Activated naive CD8-positive, alpha-beta T cell treated with anti-CD3 and anti-CD28 coated beads, Interleukin-2, amount 50 U/mL, for 24 hours (primary cell): ENCODE measurements at regions not wholly inside any gene's neighbourhood (a gene's known extent, or its start where the extent isn't known, plus 50 kb on each side); places are given as distances from the start of the nearest gene placed in this dataset.

Source experiments
- ATAC-seq: fragments of 150-1000 bp; cut with Tn5 transposase; one replicate; pipeline ENCODE4 v1.10.0; 2021
- DNase-seq: peaks from one replicate; pipeline ENCODE4 v3.0.0; 2021
- H3K27ac Mint-ChIP-seq: one replicate; pipeline ENCODE4 v1.8.0; 2021; ENCODE audit warnings: mild to moderate bottlenecking, mixed read lengths
- H3K27me3 Mint-ChIP-seq: one replicate; pipeline ENCODE4 v1.8.0; 2021; ENCODE audit warnings: mixed read lengths
- H3K36me3 Mint-ChIP-seq: one replicate; pipeline ENCODE4 v1.8.0; 2021; ENCODE audit warnings: low read depth, mixed read lengths
- H3K4me1 Mint-ChIP-seq: one replicate; pipeline ENCODE4 v1.8.0; 2021; ENCODE audit warnings: mixed read lengths
- H3K4me3 Mint-ChIP-seq: one replicate; pipeline ENCODE4 v1.8.0; 2021; ENCODE audit warnings: mild to moderate bottlenecking, moderate library complexity, mixed read lengths
- H3K9me3 Mint-ChIP-seq: one replicate; pipeline ENCODE4 v1.8.0; 2021; ENCODE audit warnings: mixed read lengths

- no peaks in the 10 kb centered on the region for H3K27me3 Mint-ChIP-seq
- DNase-seq (no peak), ATAC-seq (no peak)
- H3K4me1 Mint-ChIP-seq: no peaks in the 10 kb centered on the region
- H3K27ac Mint-ChIP-seq: no peak overlapping the region
- H3K9me3 Mint-ChIP-seq: no peaks in the 10 kb centered on the region
- no peak overlapping the region for H3K4me3 Mint-ChIP-seq
- no peaks in the 10 kb centered on the region for H3K36me3 Mint-ChIP-seq
These were observed 206.2 kb upstream of the COPS8 start for GRCh38 chr2:236879416-236879963.

- no peaks in the 10 kb centered on the region for H3K27me3 Mint-ChIP-seq
These were observed 203.6 kb upstream of the COPS8 start for GRCh38 chr2:236882074-236882473.

GRCh38 chr2:236882930-236883329 lies 202.8 kb upstream of the COPS8 start:
- Mint-ChIP-seq H3K9me3 (no peaks in the 10 kb centered on the region), H3K36me3 (no peaks in the 10 kb centered on the region), H3K27me3 (no peaks in the 10 kb centered on the region), H3K27ac (no peak overlapping the region), H3K4me3 (no peak overlapping the region), H3K4me1 (no peaks in the 10 kb centered on the region)
- DNase-seq (no peak), ATAC-seq (no peak)

More at GRCh38 chr2:236882074-236882473, 203.6 kb upstream of the COPS8 start:
- DNase-seq (no peak), ATAC-seq (no peak)
- H3K27ac Mint-ChIP-seq: no peak overlapping the region
- H3K4me3 Mint-ChIP-seq: no peak overlapping the region
- H3K36me3 Mint-ChIP-seq: no peaks in the 10 kb centered on the region
- no peaks in the 10 kb centered on the region for H3K9me3 Mint-ChIP-seq
- H3K4me1 Mint-ChIP-seq: no peaks in the 10 kb centered on the region

GRCh38 chr2:236883819-236884218 lies 201.9 kb upstream of the COPS8 start:
- no peaks in the 10 kb centered on the region for H3K36me3 Mint-ChIP-seq
- no peak for DNase-seq
- no peak for ATAC-seq
- no peak overlapping the region for H3K4me3 Mint-ChIP-seq
- no peaks in the 10 kb centered on the region for H3K4me1 Mint-ChIP-seq
- H3K27me3 Mint-ChIP-seq: no peaks in the 10 kb centered on the region
- H3K9me3 Mint-ChIP-seq: no peaks in the 10 kb centered on the region
- no peak overlapping the region for H3K27ac Mint-ChIP-seq

GRCh38 chr2:236884569-236885175 lies 201.0 kb upstream of the COPS8 start:
- Mint-ChIP-seq H3K4me3 (no peak overlapping the region), H3K36me3 (no peaks in the 10 kb centered on the region), H3K27me3 (no peaks in the 10 kb centered on the region), H3K9me3 (no peaks in the 10 kb centered on the region), H3K27ac (no peak overlapping the region), H3K4me1 (no peaks in the 10 kb centered on the region)
- DNase-seq (no peak), ATAC-seq (no peak)

GRCh38 chr2:236886456-236886855 lies 199.2 kb upstream of the COPS8 start:
- Mint-ChIP-seq H3K4me3 (no peak overlapping the region), H3K27ac (no peak overlapping the region), H3K4me1 (no peaks in the 10 kb centered on the region), H3K36me3 (no peaks in the 10 kb centered on the region), H3K9me3 (no peaks in the 10 kb centered on the region), H3K27me3 (no peaks in the 10 kb centered on the region)
- ATAC-seq (no peak), DNase-seq (no peak)

- H3K36me3 Mint-ChIP-seq: no peaks in the 10 kb centered on the region
- no peaks in the 10 kb centered on the region for H3K9me3 Mint-ChIP-seq
- H3K4me1 Mint-ChIP-seq: no peaks in the 10 kb centered on the region
- ATAC-seq (no peak), DNase-seq (no peak)
- H3K27ac Mint-ChIP-seq: no peak overlapping the region
- H3K4me3 Mint-ChIP-seq: no peak overlapping the region
- peaks cover 3% of the 10 kb centered on the region for H3K27me3 Mint-ChIP-seq
These were observed 198.2 kb upstream of the COPS8 start for GRCh38 chr2:236887531-236887930.

- Mint-ChIP-seq H3K27me3 (peaks cover 3% of the 10 kb centered on the region), H3K4me3 (no peak overlapping the region), H3K9me3 (no peaks in the 10 kb centered on the region), H3K36me3 (no peaks in the 10 kb centered on the region), H3K27ac (no peak overlapping the region), H3K4me1 (no peaks in the 10 kb centered on the region)
- ATAC-seq: no peak
- no peak for DNase-seq
These were observed 197.5 kb upstream of the COPS8 start for GRCh38 chr2:236887953-236888793.

GRCh38 chr2:236888794-236889780 lies 196.6 kb upstream of the COPS8 start:
- Mint-ChIP-seq H3K27me3 (peaks cover 3% of the 10 kb centered on the region), H3K9me3 (no peaks in the 10 kb centered on the region), H3K4me1 (no peaks in the 10 kb centered on the region), H3K27ac (no peak overlapping the region), H3K36me3 (no peaks in the 10 kb centered on the region), H3K4me3 (no peak overlapping the region)
- DNase-seq: no peak
- ATAC-seq: no peak

GRCh38 chr2:236889791-236890704 lies 195.6 kb upstream of the COPS8 start:
- Mint-ChIP-seq H3K4me3 (no peak overlapping the region), H3K4me1 (no peaks in the 10 kb centered on the region), H3K27ac (no peak overlapping the region), H3K36me3 (no peaks in the 10 kb centered on the region), H3K9me3 (no peaks in the 10 kb centered on the region), H3K27me3 (peaks cover 3% of the 10 kb centered on the region)
- ATAC-seq (no peak), DNase-seq (no peak)

- Mint-ChIP-seq H3K36me3 (no peaks in the 10 kb centered on the region), H3K4me1 (no peaks in the 10 kb centered on the region), H3K27ac (no peak overlapping the region), H3K4me3 (no peak overlapping the region), H3K9me3 (no peaks in the 10 kb centered on the region), H3K27me3 (peaks cover 3% of the 10 kb centered on the region)
- ATAC-seq (no peak), DNase-seq (no peak)
These were observed 193.0 kb upstream of the COPS8 start for GRCh38 chr2:236892721-236893120.

- H3K9me3 Mint-ChIP-seq: no peaks in the 10 kb centered on the region
- no peak overlapping the region for H3K4me3 Mint-ChIP-seq
- no peaks in the 10 kb centered on the region for H3K4me1 Mint-ChIP-seq
- no peak for DNase-seq
- H3K27me3 Mint-ChIP-seq: peaks cover 3% of the 10 kb centered on the region
- no peak overlapping the region for H3K27ac Mint-ChIP-seq
- no peaks in the 10 kb centered on the region for H3K36me3 Mint-ChIP-seq
- no peak for ATAC-seq
These were observed 190.9 kb upstream of the COPS8 start for GRCh38 chr2:236894791-236895190.

GRCh38 chr2:236895497-236895896 lies 190.2 kb upstream of the COPS8 start:
- ATAC-seq: no peak
- no peak for DNase-seq
- H3K4me3 Mint-ChIP-seq: no peak overlapping the region
- no peaks in the 10 kb centered on the region for H3K9me3 Mint-ChIP-seq
- H3K27me3 Mint-ChIP-seq: peaks cover 3% of the 10 kb centered on the region
- no peak overlapping the region for H3K27ac Mint-ChIP-seq
- no peaks in the 10 kb centered on the region for H3K4me1 Mint-ChIP-seq
- H3K36me3 Mint-ChIP-seq: no peaks in the 10 kb centered on the region
